Activated CD8-positive, alpha-beta T cell treated with anti-CD3 and anti-CD28 coated beads for 36 hours (primary cell): ENCODE measurements at regions not wholly inside any gene's neighbourhood (a gene's known extent, or its start where the extent isn't known, plus 50 kb on each side); places are given as distances from the start of the nearest gene placed in this dataset.

Experiments used
- ATAC-seq: fragments of 200-7000 bp; cut with Tn5 transposase; one replicate; pipeline ENCODE4 v1.10.0; 2021; ENCODE audit warnings: mild to moderate bottlenecking, moderate library complexity
- CTCF ChIA-PET: fragments of 350-600 bp; sonication (Branson Sonifier 250); formaldehyde crosslinking; loops from one replicate; lab custom pipeline; 2021; ENCODE audit warnings: antibody characterized with exemption; lab: Charles Lee
- POLR2A ChIA-PET: fragments of 350-600 bp; sonication (Branson Sonifier 250); formaldehyde crosslinking; loops from one replicate; lab custom pipeline; 2021; ENCODE audit warnings: antibody characterized with exemption; lab: Charles Lee
- DNase-seq: peaks from one replicate; pipeline ENCODE4 v3.0.0-alpha.2; 2020
- H3K27ac Mint-ChIP-seq: one replicate; pipeline ENCODE4 v1.8.0; 2021; ENCODE audit warnings: mild to moderate bottlenecking, mixed read lengths
- H3K27me3 Mint-ChIP-seq: one replicate; pipeline ENCODE4 v1.8.0; 2021; ENCODE audit warnings: mixed read lengths
- H3K36me3 Mint-ChIP-seq: one replicate; pipeline ENCODE4 v1.8.0; 2021; ENCODE audit warnings: low read depth, mixed read lengths
- H3K4me1 Mint-ChIP-seq: one replicate; pipeline ENCODE4 v1.8.0; 2021; ENCODE audit warnings: low read depth, mixed read lengths
- H3K4me3 Mint-ChIP-seq: one replicate; pipeline ENCODE4 v1.8.0; 2021; ENCODE audit warnings: mild to moderate bottlenecking, moderate library complexity, mixed read lengths
- H3K9me3 Mint-ChIP-seq: one replicate; pipeline ENCODE4 v1.8.0; 2021; ENCODE audit warnings: mixed read lengths
- CTCF ChIP-seq: fragments of 200-600 bp; IDR thresholded peaks from one replicate; pipeline ENCODE4 v1.8.0; 2022; ENCODE audit warnings: antibody characterized with exemption, mild to moderate bottlenecking
- intact Hi-C: fragments of 100-400 bp; cut with micrococcal nuclease; formaldehyde crosslinking; loops from one replicate; pipeline ENCODE4 v1.10.0; 2022

GRCh38 chr22:47465809-47466208, 703.4 kb downstream of the TBC1D22A start:
- peaks cover 3% of the 10 kb centered on the region for H3K27me3 Mint-ChIP-seq
- no peak for TF ChIP-seq CTCF
- no peak overlapping the region for H3K4me3 Mint-ChIP-seq
- no peak overlapping the region for H3K27ac Mint-ChIP-seq
- no peak for ATAC-seq
- H3K4me1 Mint-ChIP-seq, result no peaks in the 10 kb centered on the region
- intact Hi-C loops, result no loop called here
- POLR2A ChIA-PET, result no interaction called here
- no peaks in the 10 kb centered on the region for H3K36me3 Mint-ChIP-seq
- DNase-seq, result no peak
- peaks cover 5% of the 10 kb centered on the region for H3K9me3 Mint-ChIP-seq
- CTCF ChIA-PET, result no interaction called here

- peaks cover 5% of the 10 kb centered on the region for H3K9me3 Mint-ChIP-seq
- no peaks in the 10 kb centered on the region for H3K36me3 Mint-ChIP-seq
- H3K27ac Mint-ChIP-seq, result no peak overlapping the region
- TF ChIP-seq CTCF, result no peak
- no peak overlapping the region for H3K4me3 Mint-ChIP-seq
- DNase-seq (no peak), ATAC-seq (no peak)
- intact Hi-C loops, result no loop called here
- peaks cover 3% of the 10 kb centered on the region for H3K27me3 Mint-ChIP-seq
- H3K4me1 Mint-ChIP-seq, result no peaks in the 10 kb centered on the region
- CTCF ChIA-PET, result no interaction called here
- POLR2A ChIA-PET, result no interaction called here
Measured at GRCh38 chr22:47465222-47465621, 702.8 kb downstream of the TBC1D22A start.

- Mint-ChIP-seq H3K9me3 (peaks cover 5% of the 10 kb centered on the region), H3K4me1 (no peaks in the 10 kb centered on the region), H3K27ac (no peak overlapping the region), H3K36me3 (no peaks in the 10 kb centered on the region), H3K4me3 (no peak overlapping the region), H3K27me3 (peaks cover 3% of the 10 kb centered on the region)
- POLR2A ChIA-PET, result no interaction called here
- no peak for DNase-seq
- intact Hi-C loops, result no loop called here
- CTCF ChIA-PET, result no interaction called here
- no peak for TF ChIP-seq CTCF
- ATAC-seq, result no peak
Measured at GRCh38 chr22:47463220-47463619, 700.8 kb downstream of the TBC1D22A start.

GRCh38 chr22:47460861-47461260, 698.4 kb downstream of the TBC1D22A start:
- H3K9me3 Mint-ChIP-seq, result no peaks in the 10 kb centered on the region
- no peaks in the 10 kb centered on the region for H3K4me1 Mint-ChIP-seq
- H3K27me3 Mint-ChIP-seq, result no peaks in the 10 kb centered on the region
- no peak overlapping the region for H3K4me3 Mint-ChIP-seq
- no peak for TF ChIP-seq CTCF
- H3K36me3 Mint-ChIP-seq, result no peaks in the 10 kb centered on the region
- no peak for ATAC-seq
- POLR2A ChIA-PET, result no interaction called here
- no peak overlapping the region for H3K27ac Mint-ChIP-seq
- no peak for DNase-seq
- intact Hi-C loops, result no loop called here
- CTCF ChIA-PET, result no interaction called here

- ChIA-PET CTCF (no interaction called here), POLR2A (no interaction called here)
- TF ChIP-seq CTCF, result no peak
- intact Hi-C loops, result no loop called here
- no peak overlapping the region for H3K4me3 Mint-ChIP-seq
- no peak for ATAC-seq
- no peaks in the 10 kb centered on the region for H3K4me1 Mint-ChIP-seq
- H3K27me3 Mint-ChIP-seq, result no peaks in the 10 kb centered on the region
- H3K9me3 Mint-ChIP-seq, result no peaks in the 10 kb centered on the region
- H3K36me3 Mint-ChIP-seq, result no peaks in the 10 kb centered on the region
- H3K27ac Mint-ChIP-seq, result no peak overlapping the region
- DNase-seq, result no peak
Measured at GRCh38 chr22:47460176-47460575, 697.7 kb downstream of the TBC1D22A start.
